Brain pericyte (primary cell): ENCODE measurements at regions not wholly inside any gene's neighbourhood (a gene's known extent, or its start where the extent isn't known, plus 50 kb on each side); places are given as distances from the start of the nearest gene placed in this dataset.
"Not testable (repeated sequence)": the region's sequence is repeated elsewhere in the genome, so short reads cannot be mapped to it uniquely, and the experiment has no call there.

Experiments used
- DNase-seq: peaks from one replicate; pipeline ENCODE4 v3.0.0-alpha.2; 2012; ENCODE audit warnings: low read depth, low spot score

DNA sequence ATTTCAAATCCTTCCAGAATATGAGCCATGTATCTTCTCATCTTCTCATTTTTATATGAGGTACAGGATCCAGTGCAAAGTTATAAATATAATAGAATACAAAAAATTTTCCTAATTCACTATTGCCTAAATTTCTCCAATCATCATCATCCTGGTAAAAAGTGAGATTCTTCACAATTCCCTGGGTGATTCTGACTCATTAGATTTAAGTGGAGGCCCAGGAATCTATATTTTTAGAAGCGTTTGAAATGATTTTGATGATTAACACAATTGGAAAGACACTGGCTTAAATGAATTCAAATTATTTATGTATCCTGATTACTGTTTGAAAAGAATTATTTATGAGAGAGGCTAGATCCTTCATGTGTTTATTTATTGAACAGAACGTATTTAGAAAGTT lies 380.3 kb upstream of the PDE3A start:
- DNase-seq: no peak

DNA sequence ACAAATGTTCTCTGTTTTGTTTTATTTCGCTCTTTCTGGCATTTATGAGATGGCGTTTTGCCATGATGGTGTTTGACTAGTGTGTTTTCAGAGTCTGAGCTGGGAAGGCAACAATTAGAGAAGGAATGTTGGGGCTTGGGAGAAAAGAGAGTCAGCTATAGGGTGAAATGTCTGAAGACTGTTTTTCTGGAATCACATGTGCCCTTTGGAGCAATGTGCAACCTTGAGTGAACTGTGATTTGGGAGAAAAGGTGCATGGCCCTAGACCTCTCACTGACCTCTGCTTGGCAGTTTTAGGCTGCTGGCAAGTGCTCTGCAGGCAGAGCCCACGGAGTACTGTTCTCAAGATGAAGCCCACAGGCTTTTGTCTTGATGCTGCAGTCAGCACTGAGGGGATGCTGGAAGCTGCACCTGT lies 379.9 kb upstream of the PDE3A start:
- no peak for DNase-seq

DNA sequence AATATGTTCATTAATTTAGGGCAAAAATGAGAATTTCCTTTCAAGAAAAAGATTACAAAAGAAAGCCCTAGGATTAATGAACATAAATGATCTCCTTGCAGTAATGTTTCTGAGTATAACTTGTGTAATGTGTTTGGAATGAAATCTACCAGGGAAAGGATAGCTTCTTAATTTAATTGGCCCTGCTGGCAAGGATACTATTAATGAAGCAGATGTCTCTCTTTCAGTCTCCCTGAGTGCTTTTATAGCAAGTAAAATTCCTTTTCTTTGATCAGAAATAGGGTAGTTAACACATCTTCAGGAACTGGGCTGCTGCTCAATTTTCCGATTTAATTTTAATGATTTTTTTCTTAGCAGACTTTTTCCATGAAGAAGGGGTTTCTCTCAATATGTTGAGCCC lies 379.4 kb upstream of the PDE3A start:
- DNase-seq: no peak

DNA sequence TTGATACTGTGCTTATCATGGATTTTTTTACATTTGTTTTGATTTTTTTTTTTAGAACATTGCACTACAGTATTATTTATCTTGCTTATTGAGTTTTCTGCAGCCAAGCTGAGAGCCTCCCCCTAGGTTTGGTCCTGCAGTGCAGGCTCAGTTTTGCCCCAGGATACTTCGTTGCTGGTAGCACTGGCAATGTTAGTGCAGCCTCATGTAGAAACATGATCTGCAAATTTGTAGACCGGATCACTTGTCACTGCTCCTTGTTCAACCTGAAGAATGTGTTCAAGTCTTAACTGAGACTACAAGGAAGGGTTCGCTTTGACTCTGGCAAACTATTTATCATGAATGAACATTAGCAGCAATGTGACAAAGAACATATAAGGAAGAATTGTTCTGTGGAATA lies 377.2 kb upstream of the PDE3A start:
- DNase-seq: no peak

DNA sequence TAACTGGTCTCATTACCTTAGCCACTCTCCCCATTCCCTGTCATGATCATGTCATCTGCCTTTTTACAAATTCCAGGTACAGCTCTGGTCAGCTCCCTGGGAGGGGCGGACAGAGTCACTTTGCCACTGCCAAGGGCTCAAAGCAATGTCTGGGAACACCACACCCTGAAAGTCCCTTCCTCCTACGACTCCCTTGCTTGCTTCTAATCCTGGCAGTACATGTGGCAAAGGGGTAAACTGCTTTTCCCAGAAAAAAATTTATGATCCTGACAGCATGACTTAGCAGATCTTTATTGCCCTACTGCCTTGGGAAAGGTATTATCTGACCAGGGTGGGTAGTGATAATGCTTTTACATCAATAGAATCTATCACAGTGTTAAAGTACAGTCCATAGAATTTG lies 376.0 kb upstream of the PDE3A start:
- DNase-seq: no peak

DNA sequence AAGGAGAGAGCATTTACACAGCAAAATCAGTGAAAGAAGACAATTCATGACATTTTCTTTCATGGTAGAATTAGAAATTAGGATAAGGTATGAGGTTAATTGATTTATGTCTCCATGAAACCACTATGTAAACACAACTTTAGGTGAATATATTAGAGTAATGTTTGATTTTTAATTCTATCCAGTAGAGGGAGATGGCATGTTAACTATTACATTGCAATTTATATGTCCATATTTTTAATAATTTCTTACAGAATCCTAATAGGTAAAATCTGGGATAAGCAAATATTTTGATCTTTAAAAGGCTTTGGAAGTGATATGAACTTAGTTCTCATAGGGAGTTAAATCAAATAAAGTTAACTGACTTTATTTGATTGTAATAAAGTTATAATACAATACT lies 373.4 kb upstream of the PDE3A start:
- DNase-seq: peak; percentile 2

DNA sequence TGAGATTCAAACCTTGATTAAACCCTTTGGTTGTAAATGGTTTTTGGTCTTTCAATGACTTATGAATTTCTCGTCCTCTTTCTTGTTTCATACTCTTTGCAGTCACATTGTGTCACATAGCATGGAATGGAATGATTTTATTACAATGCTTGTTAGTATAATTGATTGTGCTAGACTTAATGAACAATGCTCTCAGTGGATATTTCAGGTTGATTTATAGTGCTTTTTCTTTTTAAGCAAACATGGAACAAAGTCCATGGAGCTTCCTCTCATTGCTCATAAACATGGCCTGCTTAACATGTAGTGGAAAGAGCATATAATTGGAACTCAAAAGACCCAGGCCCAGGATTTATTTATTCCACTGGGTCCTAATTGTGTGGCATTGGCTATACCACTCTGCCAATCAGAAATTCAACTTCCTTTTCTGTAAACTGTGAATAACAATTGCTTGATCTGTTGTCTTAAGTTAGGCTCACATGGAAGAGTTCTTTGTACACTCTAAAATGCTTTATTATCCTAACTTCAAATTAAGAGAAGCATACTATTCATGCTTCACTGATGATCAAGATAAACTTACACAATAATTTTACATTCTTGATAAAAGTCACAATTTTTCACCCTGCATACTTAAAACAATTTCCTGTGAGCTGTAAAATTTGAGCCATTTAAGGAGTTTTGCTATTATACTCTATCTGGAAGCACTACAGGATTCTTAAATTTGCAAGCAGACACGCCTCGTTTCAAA lies 370.5 kb upstream of the PDE3A start:
- no peak for DNase-seq

DNA sequence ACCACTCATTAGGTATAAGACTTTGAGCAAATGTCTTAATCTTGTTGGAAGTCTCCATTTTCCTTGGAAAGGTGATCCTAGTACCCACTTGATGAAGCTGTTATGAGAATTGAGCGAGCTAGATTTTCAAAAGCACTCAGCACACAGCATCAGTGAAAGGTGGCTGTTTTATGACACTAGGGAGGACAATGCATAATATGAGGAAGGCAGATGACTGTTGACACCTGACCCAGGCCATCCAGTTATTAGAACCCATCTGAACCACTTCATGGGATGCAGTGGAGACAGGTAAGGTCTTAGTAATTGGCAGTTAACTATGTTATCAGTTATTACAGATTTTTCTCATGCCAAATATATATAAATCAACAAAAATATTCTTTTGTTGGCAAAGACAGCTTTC lies 369.9 kb upstream of the PDE3A start:
- no peak for DNase-seq

DNA sequence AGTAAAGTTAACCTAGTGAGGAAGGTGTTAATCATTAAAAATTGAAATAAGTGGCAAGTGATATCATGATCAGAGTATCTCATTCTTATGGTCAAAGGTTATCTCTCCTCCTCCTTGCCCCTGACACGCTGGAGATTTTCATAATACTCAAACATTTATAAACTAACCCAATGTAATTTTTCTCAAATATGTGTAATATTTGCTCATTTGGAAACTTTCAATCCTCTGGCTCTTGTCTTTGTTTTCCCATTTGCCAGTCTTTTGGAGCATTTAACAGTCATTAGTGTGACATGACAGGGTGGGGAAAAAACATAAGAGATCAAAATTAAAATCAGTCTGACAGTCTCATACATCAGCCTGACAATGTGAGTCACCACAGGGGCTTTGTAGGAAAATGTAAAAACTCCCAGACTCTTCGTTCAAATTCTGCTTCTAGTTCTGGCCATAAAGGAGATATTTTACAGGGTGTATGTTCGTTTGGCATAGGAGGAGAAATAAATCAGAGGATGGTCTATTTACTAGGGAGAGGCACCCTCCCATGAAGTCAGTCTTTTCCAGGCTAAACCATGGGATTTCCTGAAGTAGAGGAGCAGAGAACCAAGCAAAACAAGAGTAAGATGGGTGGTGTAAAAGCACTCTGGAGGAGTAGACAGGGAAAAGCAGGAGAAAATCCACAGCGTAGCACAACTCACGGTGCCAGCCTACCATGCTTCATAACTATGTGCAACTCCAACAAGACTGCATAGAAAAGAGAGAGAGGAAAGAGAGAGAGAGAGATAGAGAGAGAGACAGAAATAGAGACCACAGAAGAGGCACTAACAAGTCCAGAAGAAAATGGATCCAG lies 369.2 kb upstream of the PDE3A start:
- no peak for DNase-seq

DNA sequence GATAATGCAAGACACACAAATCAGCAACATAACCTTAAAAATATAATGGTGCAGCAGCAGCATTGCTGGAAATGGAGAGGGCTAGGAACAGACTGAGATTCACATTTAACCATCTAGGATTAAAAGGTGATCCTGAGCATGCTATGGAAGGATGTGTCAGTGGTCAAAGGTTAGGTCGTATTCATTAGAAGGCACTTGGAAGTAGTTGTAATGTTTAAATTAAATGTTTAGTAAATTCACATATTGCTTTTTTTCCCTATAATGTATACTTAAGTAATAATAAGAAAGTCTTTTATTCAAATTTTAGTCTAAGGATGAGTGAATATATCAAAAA lies 368.6 kb upstream of the PDE3A start:
- no peak for DNase-seq

DNA sequence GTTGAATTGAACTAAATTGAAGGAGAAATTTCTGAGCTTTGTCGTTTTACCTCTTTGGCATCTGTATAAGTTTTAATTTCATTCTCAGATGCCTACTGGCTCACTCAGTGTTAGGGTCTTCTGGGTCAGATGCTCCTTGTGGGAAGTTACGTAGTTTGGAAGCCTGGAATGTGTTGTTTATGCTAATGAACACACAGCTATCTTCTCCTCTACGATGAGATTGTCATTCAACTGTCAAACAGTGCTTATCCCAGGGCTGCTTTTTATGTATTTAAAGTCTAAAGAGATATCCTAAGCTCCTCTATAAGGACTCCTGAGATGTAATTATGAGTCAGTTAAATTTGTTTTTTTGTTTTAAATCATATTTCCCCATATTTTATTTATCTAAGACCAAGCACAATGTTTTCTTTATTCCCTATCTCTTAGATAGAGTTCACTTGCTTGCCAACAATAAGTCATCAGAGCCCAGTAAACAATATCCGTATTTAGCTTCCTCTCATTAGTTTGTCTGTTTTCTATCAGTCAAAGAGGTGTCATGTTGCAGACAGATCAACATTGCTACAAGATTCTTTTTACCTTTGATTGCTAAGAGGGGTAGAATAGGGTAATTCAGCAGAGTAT lies 368.0 kb upstream of the PDE3A start:
- no peak for DNase-seq

DNA sequence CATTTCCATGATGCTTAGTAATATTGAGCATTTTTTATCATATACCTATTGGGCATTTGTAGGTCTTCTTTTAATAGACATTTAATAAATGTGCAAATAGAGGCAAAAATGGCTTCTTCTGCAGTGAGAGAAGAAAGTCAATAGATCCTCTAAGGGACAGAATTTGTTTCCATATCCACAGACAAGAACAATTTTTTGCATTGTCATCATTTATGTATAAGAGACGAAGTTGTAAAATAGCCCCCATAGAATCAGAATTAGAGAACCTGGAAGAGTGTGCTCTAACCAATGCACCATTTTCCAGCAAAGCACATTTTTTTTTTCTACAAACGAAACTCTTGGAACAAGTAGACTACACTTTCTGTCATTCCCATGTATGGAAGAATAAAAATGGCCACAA lies 365.1 kb upstream of the PDE3A start:
- DNase-seq: no peak

DNA sequence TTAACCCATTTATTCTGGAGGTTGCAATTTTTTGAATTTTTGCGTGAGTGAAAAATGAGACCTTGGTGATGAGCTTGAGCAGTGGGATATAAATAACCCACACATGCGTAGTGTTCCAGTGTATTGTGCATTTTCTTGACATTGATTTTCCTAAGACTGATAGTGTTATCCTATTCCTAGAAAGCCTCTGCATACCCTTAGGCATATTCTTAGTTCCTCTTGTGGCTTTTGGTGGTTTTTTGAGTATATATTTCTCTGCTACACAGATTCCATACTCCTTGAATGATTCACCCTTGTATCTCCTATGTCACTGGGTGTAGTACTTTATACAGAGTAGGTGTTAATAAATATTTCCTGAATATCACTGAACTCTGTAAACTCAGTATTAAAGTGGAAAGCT lies 363.4 kb upstream of the PDE3A start:
- DNase-seq: no peak

DNA sequence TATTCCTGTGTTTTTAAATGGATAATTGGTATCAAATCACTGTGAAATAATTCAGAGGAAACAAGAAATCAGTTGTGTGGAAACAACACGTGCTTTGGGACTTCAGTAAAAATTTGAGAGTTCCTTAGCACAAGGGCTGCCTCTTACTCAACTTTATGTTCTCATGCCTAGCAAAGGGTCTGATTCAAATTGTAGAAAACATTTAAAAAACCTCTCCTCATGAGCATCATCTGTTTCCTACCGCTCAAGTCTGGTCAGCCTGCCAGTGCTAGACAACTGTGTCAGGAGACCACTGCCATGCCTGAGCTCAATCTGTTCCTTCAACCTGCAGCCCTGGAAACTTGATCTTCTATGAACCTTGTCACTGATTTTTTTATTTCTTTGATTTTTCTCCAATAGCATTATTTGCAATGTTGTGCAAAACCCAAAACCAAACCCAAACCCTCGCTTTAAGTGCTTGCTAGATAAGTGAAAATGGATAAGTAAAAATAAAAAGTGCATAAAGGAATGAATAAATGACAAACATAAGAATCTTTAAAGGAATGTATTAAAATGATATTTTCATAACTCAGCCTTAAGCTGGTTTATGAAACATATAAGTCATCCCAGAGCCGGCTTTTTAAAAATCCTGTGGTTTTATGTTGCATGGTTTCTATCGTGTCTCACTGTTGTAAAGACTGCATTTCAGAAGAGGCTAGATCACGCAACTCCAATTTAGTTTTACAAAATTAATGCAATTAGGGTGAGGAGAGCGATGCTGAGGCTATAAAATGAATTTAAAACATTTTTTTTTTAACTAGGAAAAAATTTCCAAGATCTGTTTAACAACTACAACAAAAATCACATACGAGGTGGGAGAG lies 361.2 kb upstream of the PDE3A start:
- no peak for DNase-seq

DNA sequence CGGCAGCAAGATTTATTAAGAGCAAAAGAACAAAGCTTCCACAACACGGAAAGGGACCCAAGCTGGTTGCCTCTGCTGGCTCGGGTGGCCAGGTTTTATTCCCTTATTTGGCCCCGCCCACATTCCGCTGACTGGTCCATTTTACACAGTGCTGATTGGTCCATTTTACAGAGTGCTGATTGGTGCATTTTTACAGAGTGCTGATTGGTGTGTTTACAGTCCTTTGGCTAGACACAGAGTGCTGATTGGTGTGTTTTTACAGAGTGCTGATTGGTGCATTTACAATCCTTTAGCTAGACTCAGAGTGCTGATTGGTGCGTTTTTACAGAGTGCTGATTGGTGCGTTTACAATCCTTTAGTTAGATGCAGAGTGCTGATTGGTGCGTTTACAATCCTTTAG lies 358.4 kb upstream of the PDE3A start:
- not testable (repeated sequence) for DNase-seq

DNA sequence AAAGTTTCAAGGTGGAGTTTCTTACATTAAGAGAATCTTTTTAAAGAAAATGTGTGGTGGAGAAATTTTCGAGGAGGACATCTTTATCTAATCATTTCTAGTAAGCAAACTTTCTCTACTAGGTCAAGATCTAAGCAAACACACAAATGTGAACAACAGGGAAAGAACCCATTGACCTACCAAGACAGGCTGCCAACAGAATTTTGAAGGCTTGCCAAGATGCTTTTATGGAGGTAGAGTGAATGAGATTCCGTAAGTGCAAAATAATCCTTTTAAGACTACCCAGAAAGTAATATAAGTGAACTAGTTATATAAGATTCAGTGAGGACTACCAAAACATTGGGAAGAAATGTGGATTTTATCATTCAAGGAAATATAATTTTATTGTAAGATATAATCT lies 357.1 kb upstream of the PDE3A start:
- no peak for DNase-seq

DNA sequence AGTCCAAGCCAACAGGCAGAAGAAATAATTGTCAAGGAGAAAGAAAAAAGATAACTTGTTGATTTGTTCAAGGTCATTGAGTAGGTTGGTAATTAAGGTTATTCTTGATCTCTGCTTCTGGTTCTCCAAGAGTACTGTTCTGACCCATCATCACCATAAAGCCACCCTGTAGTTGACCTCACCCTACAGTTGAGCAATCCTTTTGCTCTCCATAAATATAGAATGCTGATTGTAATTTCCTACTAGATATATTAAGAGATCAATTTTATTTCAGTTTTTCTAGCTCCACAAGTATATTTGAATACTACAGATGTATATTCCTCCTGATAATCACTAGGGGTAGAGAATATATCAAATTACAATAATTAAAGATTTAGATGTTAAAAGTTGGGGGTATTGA lies 350.5 kb upstream of the PDE3A start:
- no peak for DNase-seq

DNA sequence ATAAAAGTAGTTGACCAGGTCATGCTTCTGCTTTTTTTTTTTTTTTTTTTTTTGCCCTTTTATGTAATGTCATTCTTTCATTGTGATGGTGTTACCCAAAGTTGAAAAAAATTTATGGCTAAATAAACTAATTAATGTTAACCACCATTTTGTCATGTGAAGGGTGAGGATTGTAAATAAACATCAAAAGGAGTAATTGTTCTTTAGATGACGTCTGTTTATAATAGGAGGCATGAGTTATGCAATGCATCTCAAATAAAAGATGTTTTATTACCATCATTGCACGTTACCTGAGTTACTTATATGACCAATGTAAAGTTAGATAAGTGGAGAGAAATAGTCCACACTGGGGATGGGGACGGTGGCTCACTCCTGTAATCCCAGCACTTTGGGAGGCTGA lies 349.9 kb upstream of the PDE3A start:
- DNase-seq: no peak

DNA sequence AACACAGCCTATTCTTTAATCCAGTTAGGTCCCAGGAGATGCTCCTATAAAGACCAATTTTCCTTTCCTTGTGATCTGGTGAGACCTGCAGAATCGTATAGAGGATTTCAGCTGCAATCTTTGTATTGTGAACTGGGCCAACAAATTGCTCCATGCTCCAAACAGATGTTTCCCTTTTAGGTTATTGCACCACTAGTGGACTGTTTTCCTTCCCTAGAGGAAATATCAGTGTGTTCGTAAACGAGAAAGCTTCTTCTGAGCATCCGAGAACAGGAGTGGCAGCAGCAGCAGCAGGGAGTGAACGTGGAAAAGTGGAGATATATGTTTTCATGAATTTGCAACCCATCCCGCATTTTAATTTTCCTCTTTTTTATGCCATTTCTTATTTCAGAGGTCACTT lies 344.1 kb upstream of the PDE3A start:
- DNase-seq: no peak

DNA sequence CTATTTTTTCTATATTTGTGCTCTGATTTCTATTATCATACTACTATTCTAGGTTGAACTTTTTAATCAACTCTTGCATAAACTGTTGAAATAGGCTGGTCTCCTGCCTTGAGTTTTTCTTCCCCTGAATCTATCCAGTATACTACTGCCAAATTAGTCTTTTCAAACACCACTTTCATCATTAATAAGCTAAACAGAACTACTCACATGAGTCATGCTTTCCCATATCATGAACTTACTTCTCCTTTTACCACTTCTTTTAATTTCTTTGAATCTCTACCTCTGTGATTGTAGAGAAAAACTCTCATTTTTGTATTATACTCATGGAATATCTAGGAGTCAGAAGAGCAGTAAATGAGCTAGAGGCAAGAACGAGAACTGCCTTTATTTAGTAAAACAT lies 340.3 kb upstream of the PDE3A start:
- DNase-seq: no peak

DNA sequence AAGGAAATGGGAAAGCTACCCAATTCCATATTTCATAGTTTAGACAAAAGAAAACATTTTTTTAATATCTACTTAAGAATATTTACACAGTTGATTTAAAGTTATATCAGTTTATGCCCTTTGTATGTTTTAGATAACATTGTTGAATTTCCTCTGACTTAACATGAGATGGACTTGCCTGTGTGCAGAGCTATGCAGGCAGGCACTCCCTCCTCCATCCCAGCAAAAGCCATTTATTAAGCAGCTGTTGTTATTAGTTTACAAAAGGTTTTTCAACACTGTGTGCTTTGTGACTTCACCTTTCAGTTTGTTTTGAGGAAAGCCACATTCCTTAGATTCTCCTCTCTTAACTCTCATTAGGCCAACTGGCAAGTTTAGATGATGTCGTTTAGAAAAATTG lies 337.5 kb upstream of the PDE3A start:
- DNase-seq: no peak

DNA sequence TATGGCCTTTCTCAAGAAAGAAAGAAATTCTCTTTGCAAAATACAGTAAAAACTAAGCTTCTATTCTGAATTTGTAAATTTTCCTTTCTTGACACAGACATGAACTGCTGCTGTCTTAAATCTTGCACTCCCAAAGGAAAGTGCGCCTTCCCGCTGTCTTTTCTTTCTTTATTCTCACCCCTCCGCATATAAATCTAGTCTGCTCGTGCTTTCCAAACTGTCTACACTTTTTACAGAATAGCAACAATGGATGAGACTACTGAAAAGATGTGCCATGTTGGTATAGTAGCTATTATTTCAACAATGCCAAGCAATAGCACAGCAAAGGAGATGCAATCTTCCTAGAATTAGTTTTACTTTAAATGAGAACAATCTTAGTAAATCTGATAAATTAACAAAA lies 328.8 kb upstream of the PDE3A start:
- DNase-seq: no peak
